ENCODE measurements at regions not wholly inside any gene's neighbourhood (a gene's known extent, or its start where the extent isn't known, plus 50 kb on each side); places are given as distances from the start of the nearest gene placed in this dataset.

- Histone ChIP-seq H4K20me1 (ENCODE audit: insufficient read depth) (no peaks in the 10 kb centered on the region), H3K9me2 (no peaks in the 10 kb centered on the region), H3K4me1 (ENCODE audit: control insufficient read depth in 1 of 2, insufficient read depth in 2 of 2, low read depth in 1 of 2, low read length in 1 of 2) (no peaks in the 10 kb centered on the region), H2AFZ (ENCODE audit: low read depth) (no peak overlapping the region), H3K4me3 (ENCODE audit: low read depth in 2 of 2, low read length in 1 of 2) (no peak overlapping the region), H3K79me2 (ENCODE audit: insufficient read depth) (no peaks in the 10 kb centered on the region), H3K9me3 (no peaks in the 10 kb centered on the region), H3K36me3 (replicated peaks in 1 of 2; ENCODE audit: control insufficient read depth in 1 of 2, insufficient read depth in 2 of 2, low read length in 1 of 2) (no peaks in the 10 kb centered on the region), H3F3A (replicated peaks; ENCODE audit: insufficient read depth) (no peaks in the 10 kb centered on the region), H3K4me2 (no peak overlapping the region), H3K27ac (ENCODE audit: low read depth in 2 of 2, low read length in 1 of 2) (no peak overlapping the region), H3K27me3 (ENCODE audit: insufficient read depth) (no peaks in the 10 kb centered on the region), H3K9ac (no peak overlapping the region)
- TF ChIP-seq ELF1 (IDR thresholded peaks at IDR 0.05), result no peak
- no peak for TF ChIP-seq IRF3 (IDR thresholded peaks at IDR 0.05; ENCODE audit: low read depth, low read length)
- no peak for TF ChIP-seq CTCF (IDR thresholded peaks at IDR 0.05)
- no peak for TF ChIP-seq GABPA (IDR thresholded peaks at IDR 0.05; ENCODE audit: low read depth)
- no peak for TF ChIP-seq FOXJ3 (CRISPR knock-in tag; IDR thresholded peaks at IDR 0.05)
- TF ChIP-seq EZH2phosphoT487 (IDR thresholded peaks at IDR 0.05; ENCODE audit: borderline replicate concordance, low read depth), result no peak
- TF ChIP-seq PBX3 (IDR thresholded peaks at IDR 0.05), result no peak
- TF ChIP-seq SMC3 (IDR thresholded peaks at IDR 0.05; ENCODE audit: low read depth, low read length), result no peak
- TF ChIP-seq RXRA (IDR thresholded peaks at IDR 0.05; ENCODE audit: borderline replicate concordance, low read depth), result no peak
- TF ChIP-seq ZBTB33 (IDR thresholded peaks at IDR 0.05; ENCODE audit: borderline replicate concordance, low read depth), result no peak
- no peak for TF ChIP-seq RFX5 (IDR thresholded peaks at IDR 0.05; ENCODE audit: low read length)
- no peak for TF ChIP-seq MXI1 (IDR thresholded peaks at IDR 0.05; ENCODE audit: low read depth, low read length)
- TF ChIP-seq TCF12 (IDR thresholded peaks at IDR 0.05), result no peak
- TF ChIP-seq TEAD4 (IDR thresholded peaks at IDR 0.05; ENCODE audit: borderline replicate concordance, insufficient read depth), result no peak
- no peak for TF ChIP-seq NRF1 (IDR thresholded peaks at IDR 0.05; ENCODE audit: low read depth, low read length)
- no peak for TF ChIP-seq NFIC (IDR thresholded peaks at IDR 0.05; ENCODE audit: borderline replicate concordance)
- 32% methylated on average over 6 of the region's 6 CpGs for WGBS (ENCODE audit: low lambda C conversion rate)
- no peak for DNase-seq
- ChIA-PET CTCF (no interaction called here), POLR2A (no interaction called here)
These were observed 162.4 kb upstream of the BTBD3 start for GRCh38 chr20:11755071-11755841.
